Neural progenitor cell (in vitro differentiated cells): ENCODE measurements at regions not wholly inside any gene's neighbourhood (a gene's known extent, or its start where the extent isn't known, plus 50 kb on each side); places are given as distances from the start of the nearest gene placed in this dataset.

Experiments
- CTCF ChIP-seq: fragments of 200-600 bp; sonication (generic); IDR thresholded peaks from 2 replicates; pipeline ENCODE4 v1.5.1; 2017; ENCODE audit warnings: antibody characterized with exemption, mild to moderate bottlenecking
- EZH2 ChIP-seq: fragments of 200-600 bp; sonication (generic); IDR thresholded peaks from 2 replicates; pipeline ENCODE4 v1.6.1; 2017; ENCODE audit warnings: antibody characterized with exemption, mild to moderate bottlenecking, moderate library complexity
- EZH2phosphoT487 ChIP-seq: fragments of 200-600 bp; sonication (generic); IDR thresholded peaks from 2 replicates; pipeline ENCODE4 v1.6.1; 2017; ENCODE audit warnings: antibody characterized with exemption

- TF ChIP-seq CTCF, result no peak
- no peak for TF ChIP-seq EZH2phosphoT487
- no peak for TF ChIP-seq EZH2
Measured at GRCh38 chr13:70708775-70709174, 600.5 kb upstream of the KLHL1 start.
